ENCODE measurements at regions not wholly inside any gene's neighbourhood (a gene's known extent, or its start where the extent isn't known, plus 50 kb on each side); places are given as distances from the start of the nearest gene placed in this dataset.
"Not testable (repeated sequence)": the region's sequence is repeated elsewhere in the genome, so short reads cannot be mapped to it uniquely, and the experiment has no call there.

GRCh38 chr12:94856324-94856723 lies 147.2 kb downstream of the NDUFA12 start:
- no peak for DNase-seq

GRCh38 chr12:94855853-94856252 lies 147.6 kb downstream of the NDUFA12 start:
- DNase-seq = no peak

GRCh38 chr12:94851396-94852028 lies 152.0 kb downstream of the NDUFA12 start:
- no peak for DNase-seq

GRCh38 chr12:94849411-94849976 lies 154.0 kb downstream of the NDUFA12 start:
- no peak for DNase-seq

- DNase-seq = no peak
Observed at GRCh38 chr12:94848966-94849365, 154.5 kb downstream of the NDUFA12 start.

GRCh38 chr12:94845110-94845509 lies 158.4 kb downstream of the NDUFA12 start:
- DNase-seq = no peak

GRCh38 chr12:94844452-94844851 lies 159.0 kb downstream of the NDUFA12 start:
- DNase-seq = no peak

- no peak for DNase-seq
Observed at GRCh38 chr12:94841904-94842610, 161.4 kb downstream of the NDUFA12 start.

- no peak for DNase-seq
Observed at GRCh38 chr12:94841177-94841576, 162.3 kb downstream of the NDUFA12 start.

GRCh38 chr12:94839347-94839746 lies 164.2 kb downstream of the NDUFA12 start:
- no peak for DNase-seq

- not testable (repeated sequence) for DNase-seq
Observed at GRCh38 chr12:94836952-94837670, 166.4 kb downstream of the NDUFA12 start.

GRCh38 chr12:94834036-94834625 lies 169.4 kb downstream of the NDUFA12 start:
- no peak for DNase-seq

- no peak for DNase-seq
Observed at GRCh38 chr12:94832780-94833681, 170.5 kb downstream of the NDUFA12 start.

- no peak for DNase-seq
Observed at GRCh38 chr12:94832105-94832504, 171.4 kb downstream of the NDUFA12 start.

GRCh38 chr12:94831081-94831751 lies 172.3 kb downstream of the NDUFA12 start:
- no peak for DNase-seq

GRCh38 chr12:94829552-94829951 lies 173.9 kb downstream of the NDUFA12 start:
- DNase-seq = no peak

- DNase-seq = no peak
Observed at GRCh38 chr12:94819011-94819410, 168.7 kb upstream of the TMCC3 start.

GRCh38 chr12:94817695-94818075 lies 167.3 kb upstream of the TMCC3 start:
- DNase-seq = no peak

- DNase-seq = not testable (repeated sequence)
Observed at GRCh38 chr12:94817201-94817600, 166.8 kb upstream of the TMCC3 start.

GRCh38 chr12:94816746-94817145 lies 166.4 kb upstream of the TMCC3 start:
- DNase-seq = not testable (repeated sequence)

GRCh38 chr12:94815958-94816357 lies 165.6 kb upstream of the TMCC3 start:
- DNase-seq = no peak

GRCh38 chr12:94815450-94815849 lies 165.1 kb upstream of the TMCC3 start:
- DNase-seq = no peak
